Endothelial cell of umbilical vein (primary cell): ENCODE measurements at regions not wholly inside any gene's neighbourhood (a gene's known extent, or its start where the extent isn't known, plus 50 kb on each side); places are given as distances from the start of the nearest gene placed in this dataset.

Source experiments
- BruUV-seq: library from RNA; stranded (reverse); fragments of 400-500 nt; replicated peaks from 2 replicates; lab custom pipeline; 2021; lab: Mats Ljungman, UMichigan
- CTCF ChIA-PET: fragments of 300-600, 350-600 bp; sonication (Branson Sonifier 250); formaldehyde crosslinking; loops from one replicate; lab custom pipeline; 2021; ENCODE audit warnings: antibody characterized with exemption, inconsistent platforms; lab: Charles Lee
- POLR2A ChIA-PET: fragments of 300-600, 350-600 bp; sonication (Branson Sonifier 250); formaldehyde crosslinking; loops from one replicate; lab custom pipeline; 2021; ENCODE audit warnings: antibody characterized with exemption, inconsistent platforms; lab: Charles Lee
- DNase-seq: peaks from one replicate; pipeline ENCODE4 v3.0.0-alpha.2; 2011; ENCODE audit warnings: low read depth, low spot score
- FAIRE-seq: peaks from 2 replicates; lab custom pipeline; 2011; peaks lifted over from hg19 to GRCh38; lab: Jason Lieb, UNC
- H2AFZ ChIP-seq: 2 replicates; pipeline ENCODE4 v1.6.0; 2012; ENCODE audit warnings: low read depth, low read length, control low read depth, inconsistent platforms
- H3K27ac ChIP-seq: 2 replicates; pipeline ENCODE4 v1.5.1; 2011; ENCODE audit warnings: low read depth, mild to moderate bottlenecking, control low read depth, low read length, moderate library complexity; ENCODE audit not compliant: insufficient read depth
- H3K27me3 ChIP-seq, 2 experiments: 2 replicates each; pipeline versions ENCODE4 v1.6.0 to v1.6.1; 2011; ENCODE audit warnings: low read length in 2 of 2, mixed read lengths in 1 of 2; ENCODE audit not compliant: control insufficient read depth in 2 of 2, insufficient read depth in 2 of 2
- H3K36me3 ChIP-seq, 2 experiments: 2 replicates in 1 of 2; 3 replicates in 1 of 2; pipeline ENCODE4 v1.5.1; 2011; ENCODE audit warnings: low read length in 2 of 2, mild to moderate bottlenecking in 1 of 2, moderate library complexity in 1 of 2; ENCODE audit not compliant: control insufficient read depth in 2 of 2, insufficient read depth in 2 of 2; ENCODE audit errors: extremely low read depth in 1 of 2
- H3K4me1 ChIP-seq: 3 replicates; pipeline ENCODE4 v1.5.1; 2011; ENCODE audit warnings: mild to moderate bottlenecking, low read length; ENCODE audit not compliant: control insufficient read depth, insufficient read depth; ENCODE audit errors: extremely low read depth
- H3K4me2 ChIP-seq: 2 replicates; pipeline ENCODE4 v1.6.1; 2011; ENCODE audit warnings: low read length, control low read depth, mixed read lengths; ENCODE audit not compliant: insufficient read depth
- H3K4me3 ChIP-seq, 3 experiments: fragments of 200-600 bp in 1 of 3; sonication (generic), shearing (Covaris generic) in 1 of 3; replicated peaks in 1 of 3; 2 replicates each; pipeline ENCODE4 v1.5.1; 2011 to 2016; ENCODE audit warnings: control low read depth in 3 of 3, low read length in 3 of 3, mild to moderate bottlenecking in 2 of 3, inconsistent platforms in 1 of 3, low read depth in 1 of 3, moderate library complexity in 1 of 3; ENCODE audit not compliant: insufficient read depth in 1 of 3
- H3K79me2 ChIP-seq: 2 replicates; pipeline ENCODE4 v1.6.0; 2012; ENCODE audit warnings: low read length, inconsistent platforms; ENCODE audit not compliant: control insufficient read depth, insufficient read depth
- H3K9ac ChIP-seq: replicated peaks from 2 replicates; pipeline ENCODE3; 2011; ENCODE audit warnings: low read length, control low read depth; ENCODE audit not compliant: insufficient read depth; ENCODE audit errors: extremely low read depth
- H3K9me1 ChIP-seq: replicated peaks from 3 replicates; pipeline ENCODE4 v1.6.0; 2011; ENCODE audit warnings: mild to moderate bottlenecking, low read length; ENCODE audit not compliant: control insufficient read depth, insufficient read depth; ENCODE audit errors: extremely low read depth
- H3K9me3 ChIP-seq: replicated peaks from 2 replicates; pipeline ENCODE4 v1.5.1; 2012; ENCODE audit warnings: low read length, inconsistent platforms; ENCODE audit not compliant: control insufficient read depth, insufficient read depth
- H4K20me1 ChIP-seq: replicated peaks from 2 replicates; pipeline ENCODE3; 2011; ENCODE audit warnings: mild to moderate bottlenecking, low read length; ENCODE audit not compliant: control insufficient read depth, insufficient read depth; ENCODE audit errors: extremely low read depth
- EZH2 ChIP-seq: IDR thresholded peaks from 2 replicates; pipeline ENCODE4 v1.6.1; 2012; ENCODE audit warnings: borderline replicate concordance, low read depth, mild to moderate bottlenecking, moderate library complexity, low read length, inconsistent platforms; ENCODE audit not compliant: severe bottlenecking
- FOS ChIP-seq: IDR thresholded peaks from 2 replicates; pipeline ENCODE4 v1.6.1; 2011; ENCODE audit warnings: mild to moderate bottlenecking, low read length, moderate library complexity, borderline replicate concordance; ENCODE audit not compliant: insufficient read depth
- GATA2 ChIP-seq: IDR thresholded peaks from 2 replicates; pipeline ENCODE4 v1.7.0; 2011; ENCODE audit warnings: low read depth, mild to moderate bottlenecking, moderate library complexity, mixed read lengths, low read length; ENCODE audit not compliant: insufficient read length, insufficient read depth
- JUN ChIP-seq: IDR thresholded peaks from 2 replicates; pipeline ENCODE4 v1.6.1; 2011; ENCODE audit warnings: borderline replicate concordance, low read depth; ENCODE audit not compliant: insufficient read length, insufficient read depth
- MYC ChIP-seq: IDR thresholded peaks from one replicate; pipeline ENCODE4 v1.6.1; 2011; ENCODE audit warnings: mild to moderate bottlenecking, low read depth, low read length
- POLR2A ChIP-seq: IDR thresholded peaks from 2 replicates; pipeline ENCODE4 v1.6.1; 2012; ENCODE audit warnings: low read depth, mild to moderate bottlenecking, control low read depth, low read length
- POLR2AphosphoS5 ChIP-seq: IDR thresholded peaks from 2 replicates; pipeline ENCODE4 v1.6.1; 2012; ENCODE audit warnings: low read depth, mild to moderate bottlenecking, control low read depth, low read length, moderate library complexity; ENCODE audit not compliant: insufficient read depth
- dilution Hi-C: fragments of 300-500 bp; cut with MboI; formaldehyde crosslinking; loops from one replicate; pipeline ENCODE4 v1.15.0; 2019; ENCODE audit warnings: low sequenced_read_pairs; ENCODE audit not compliant: extremely low pct_ligation_motif_present
- intact Hi-C: fragments of 100-400 bp; cut with micrococcal nuclease; formaldehyde crosslinking; loops from one replicate; pipeline ENCODE4 v1.10.0; 2022
- TF ChIP-seq, protein P1 (sequence below), 2 donors: IDR thresholded peaks; 1 replicate in 1 of 2; 2 replicates in 1 of 2; pipeline ENCODE4 v1.5.1; 2011; ENCODE audit warnings: low read length in 2 of 2, mild to moderate bottlenecking in 2 of 2, moderate library complexity in 2 of 2, control low read depth in 1 of 2, inconsistent platforms in 1 of 2, low read depth in 1 of 2; ENCODE audit not compliant: insufficient read depth in 1 of 2; ENCODE audit errors: extremely low read depth in 1 of 2
- TF ChIP-seq, protein P2 (sequence below): IDR thresholded peaks from 2 replicates; pipeline ENCODE4 v1.6.1; 2011; ENCODE audit not compliant: insufficient read depth, insufficient read length

DNA sequence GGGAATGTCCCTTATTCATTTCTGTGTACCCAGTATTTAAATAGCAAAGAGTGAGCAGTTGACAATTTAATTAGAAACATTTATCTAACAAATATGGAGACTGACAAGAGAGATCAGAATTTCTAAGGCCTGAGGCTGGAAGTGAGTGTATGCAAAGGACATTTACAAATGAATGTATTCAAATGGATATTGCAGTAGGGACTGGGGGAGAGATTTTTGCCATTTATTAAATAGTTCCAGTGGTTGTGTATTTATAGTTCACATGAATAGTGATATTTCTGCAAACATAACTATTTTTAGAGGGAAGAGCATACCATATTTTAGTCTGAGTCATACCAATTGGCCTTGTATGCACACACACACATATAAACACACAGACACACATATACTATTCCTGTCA, 592.4 kb downstream of the GLUD2 start:
- no peaks in the 10 kb centered on the region for H3K9me1 ChIP-seq
- H3K9me3 ChIP-seq = no peaks in the 10 kb centered on the region
- intact Hi-C loops (no loop called here), dilution Hi-C loops (no loop called here)
- ChIA-PET POLR2A (no interaction called here), CTCF (no interaction called here)
- no TSS peak for BruUV-seq
- no peaks in the 10 kb centered on the region for H3K27me3 ChIP-seq
- no peaks in the 10 kb centered on the region for H4K20me1 ChIP-seq
- FAIRE-seq (no peak), DNase-seq (no peak)
- no peaks in the 10 kb centered on the region for H3K79me2 ChIP-seq
- no peaks in the 10 kb centered on the region for H3K4me1 ChIP-seq
- no peak overlapping the region for H3K27ac ChIP-seq
- no peak overlapping the region for H3K4me3 ChIP-seq
- TF ChIP-seq POLR2AphosphoS5 = no peak
- TF ChIP-seq POLR2A = no peak
- no peak for TF ChIP-seq MYC
- TF ChIP-seq JUN = no peak
- no peak overlapping the region for H3K9ac ChIP-seq
- no peak overlapping the region for H3K4me2 ChIP-seq
- no peak overlapping the region for H2AFZ ChIP-seq
- H3K36me3 ChIP-seq = no peaks in the 10 kb centered on the region

DNA sequence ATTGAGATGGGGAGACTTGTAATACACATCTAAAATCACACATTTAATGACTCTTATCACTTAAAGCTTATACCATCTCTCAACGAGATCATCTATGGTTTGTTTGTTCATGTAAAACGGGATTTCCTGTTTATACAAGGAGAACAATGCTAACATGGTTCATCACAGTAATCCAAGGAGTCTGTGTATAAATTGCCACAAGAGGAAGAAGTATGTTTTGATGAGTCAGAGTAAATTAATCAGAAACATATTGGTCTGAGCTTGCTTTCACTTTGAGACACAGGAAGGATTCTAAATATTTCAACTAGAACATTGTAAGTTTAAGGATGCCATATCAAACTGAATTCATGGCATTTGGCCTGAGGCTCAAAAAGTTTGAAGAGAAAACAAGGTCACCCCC, 594.1 kb downstream of the GLUD2 start:
- Histone ChIP-seq H3K4me1 (no peaks in the 10 kb centered on the region), H3K79me2 (no peaks in the 10 kb centered on the region), H3K9ac (no peak overlapping the region), H3K36me3 (no peaks in the 10 kb centered on the region), H3K4me3 (no peak overlapping the region), H3K4me2 (no peak overlapping the region), H3K27ac (no peak overlapping the region), H3K9me3 (no peaks in the 10 kb centered on the region), H4K20me1 (no peaks in the 10 kb centered on the region), H3K9me1 (no peaks in the 10 kb centered on the region), H3K27me3 (no peaks in the 10 kb centered on the region), H2AFZ (no peak overlapping the region)
- POLR2A ChIA-PET = no interaction called here
- CTCF ChIA-PET = no interaction called here
- DNase-seq (no peak), FAIRE-seq (no peak)
- intact Hi-C loops (no loop called here), dilution Hi-C loops (no loop called here)
- no TSS peak for BruUV-seq
- TF ChIP-seq FOS (no peak), POLR2A (no peak), JUN (no peak), GATA2 (no peak), MYC (no peak), EZH2 (no peak), POLR2AphosphoS5 (no peak)
- TF ChIP-seq, protein P1, sequence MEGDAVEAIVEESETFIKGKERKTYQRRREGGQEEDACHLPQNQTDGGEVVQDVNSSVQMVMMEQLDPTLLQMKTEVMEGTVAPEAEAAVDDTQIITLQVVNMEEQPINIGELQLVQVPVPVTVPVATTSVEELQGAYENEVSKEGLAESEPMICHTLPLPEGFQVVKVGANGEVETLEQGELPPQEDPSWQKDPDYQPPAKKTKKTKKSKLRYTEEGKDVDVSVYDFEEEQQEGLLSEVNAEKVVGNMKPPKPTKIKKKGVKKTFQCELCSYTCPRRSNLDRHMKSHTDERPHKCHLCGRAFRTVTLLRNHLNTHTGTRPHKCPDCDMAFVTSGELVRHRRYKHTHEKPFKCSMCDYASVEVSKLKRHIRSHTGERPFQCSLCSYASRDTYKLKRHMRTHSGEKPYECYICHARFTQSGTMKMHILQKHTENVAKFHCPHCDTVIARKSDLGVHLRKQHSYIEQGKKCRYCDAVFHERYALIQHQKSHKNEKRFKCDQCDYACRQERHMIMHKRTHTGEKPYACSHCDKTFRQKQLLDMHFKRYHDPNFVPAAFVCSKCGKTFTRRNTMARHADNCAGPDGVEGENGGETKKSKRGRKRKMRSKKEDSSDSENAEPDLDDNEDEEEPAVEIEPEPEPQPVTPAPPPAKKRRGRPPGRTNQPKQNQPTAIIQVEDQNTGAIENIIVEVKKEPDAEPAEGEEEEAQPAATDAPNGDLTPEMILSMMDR (IDR thresholded peaks at IDR 0.05; ENCODE audit: extremely low read depth in 1 of 2, insufficient read depth in 1 of 2, low read depth in 1 of 2, low read length in 2 of 2) = no peak
- TF ChIP-seq, protein P2, sequence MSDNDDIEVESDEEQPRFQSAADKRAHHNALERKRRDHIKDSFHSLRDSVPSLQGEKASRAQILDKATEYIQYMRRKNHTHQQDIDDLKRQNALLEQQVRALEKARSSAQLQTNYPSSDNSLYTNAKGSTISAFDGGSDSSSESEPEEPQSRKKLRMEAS = no peak
